ENCODE measurements at regions not wholly inside any gene's neighbourhood (a gene's known extent, or its start where the extent isn't known, plus 50 kb on each side); places are given as distances from the start of the nearest gene placed in this dataset.

- DNase-seq (ENCODE audit: low read depth): no peak
Measured at GRCh38 chr2:42871372-42871771, 79.0 kb upstream of the HAAO start.

GRCh38 chr2:42868874-42869273, 76.5 kb upstream of the HAAO start:
- no peak for DNase-seq (ENCODE audit: low read depth)

- DNase-seq (ENCODE audit: low read depth): no peak
Measured at GRCh38 chr2:42868096-42868495, 75.7 kb upstream of the HAAO start.

GRCh38 chr2:42867093-42868065, 75.0 kb upstream of the HAAO start:
- DNase-seq (ENCODE audit: low read depth): no peak

- no peak for DNase-seq (ENCODE audit: low read depth)
Measured at GRCh38 chr2:42865884-42866881, 73.8 kb upstream of the HAAO start.

GRCh38 chr2:42864641-42865280, 72.4 kb upstream of the HAAO start:
- no peak for DNase-seq (ENCODE audit: low read depth)

- DNase-seq (ENCODE audit: low read depth): no peak
Measured at GRCh38 chr2:42864222-42864621, 71.8 kb upstream of the HAAO start.

GRCh38 chr2:42863751-42864150, 71.4 kb upstream of the HAAO start:
- DNase-seq (ENCODE audit: low read depth): no peak

- DNase-seq (ENCODE audit: low read depth): no peak
Measured at GRCh38 chr2:42863320-42863719, 70.9 kb upstream of the HAAO start.

- DNase-seq (ENCODE audit: low read depth): no peak
Measured at GRCh38 chr2:42862669-42863185, 70.3 kb upstream of the HAAO start.

GRCh38 chr2:42861321-42861720, 68.9 kb upstream of the HAAO start:
- DNase-seq (ENCODE audit: low read depth): no peak

GRCh38 chr2:42860319-42861094, 68.1 kb upstream of the HAAO start:
- no peak for DNase-seq (ENCODE audit: low read depth)

GRCh38 chr2:42859791-42860190, 67.4 kb upstream of the HAAO start:
- no peak for DNase-seq (ENCODE audit: low read depth)

- DNase-seq (ENCODE audit: low read depth): peak; percentile 51
Measured at GRCh38 chr2:42859006-42859552, 66.7 kb upstream of the HAAO start.

GRCh38 chr2:42858140-42859005, 66.0 kb upstream of the HAAO start:
- no peak for DNase-seq (ENCODE audit: low read depth)

- no peak for DNase-seq (ENCODE audit: low read depth)
Measured at GRCh38 chr2:42856891-42857632, 64.7 kb upstream of the HAAO start.

GRCh38 chr2:42856106-42856860, 63.9 kb upstream of the HAAO start:
- DNase-seq (ENCODE audit: low read depth): no peak

- DNase-seq (ENCODE audit: low read depth): no peak
Measured at GRCh38 chr2:42855221-42855970, 63.0 kb upstream of the HAAO start.
